ENCODE measurements at regions not wholly inside any gene's neighbourhood (a gene's known extent, or its start where the extent isn't known, plus 50 kb on each side); places are given as distances from the start of the nearest gene placed in this dataset.

DNA sequence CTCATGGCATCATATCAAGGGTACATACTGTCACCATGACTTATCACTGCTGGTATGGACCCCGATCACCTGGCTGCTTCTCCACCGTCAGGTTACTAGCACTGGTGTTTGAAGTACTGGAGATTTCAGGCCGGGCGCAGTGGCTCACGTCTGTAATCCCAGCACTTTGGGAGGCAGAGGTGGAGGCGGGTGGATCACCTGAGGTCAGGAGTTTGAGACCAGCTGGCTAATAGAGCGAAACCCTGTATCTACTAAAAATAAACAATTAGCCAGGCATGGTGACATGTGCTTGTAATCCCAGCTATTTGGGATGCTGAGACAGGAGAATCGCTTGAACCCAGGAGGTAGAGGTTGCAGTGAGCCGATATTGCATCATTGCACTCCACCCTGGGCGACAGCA is 82.4 kb upstream of the ANO1 start:
- no peak overlapping the region for H3K27ac Mint-ChIP-seq (ENCODE audit: unreplicated experiment)
- H3K79me2 ChIP-seq (ENCODE audit: insufficient read depth, low read length) = no peaks in the 10 kb centered on the region
- H3K27ac ChIP-seq (ENCODE audit: low read depth, low read length) = no peak overlapping the region
- TF ChIP-seq EZH2 (IDR thresholded peaks at IDR 0.05; ENCODE audit: insufficient read depth, low read length) (no peak), CTCF (IDR thresholded peaks at IDR 0.05; ENCODE audit: insufficient read depth, low read depth, low read length) (no peak)
- H3K4me3 ChIP-seq (ENCODE audit: insufficient read depth, low read depth, low read length) = no peak overlapping the region
- DNase-seq (ENCODE audit: low read depth) (no peak), FAIRE-seq (no peak)
- H3K4me3 Mint-ChIP-seq (ENCODE audit: unreplicated experiment) = no peak overlapping the region
- no peak overlapping the region for H3K9ac ChIP-seq (ENCODE audit: low read length)
- H3K36me3 ChIP-seq (ENCODE audit: insufficient read depth, low read length) = no peaks in the 10 kb centered on the region
- H2AFZ ChIP-seq (ENCODE audit: low read depth, low read length) = no peak overlapping the region
- H3K4me2 ChIP-seq (ENCODE audit: low read length) = no peak overlapping the region
- H3K4me1 Mint-ChIP-seq (ENCODE audit: low read depth, unreplicated experiment) = no peaks in the 10 kb centered on the region
- H3K9me3 ChIP-seq (ENCODE audit: insufficient read depth, low read depth, low read length) = no peaks in the 10 kb centered on the region
- no peaks in the 10 kb centered on the region for H4K20me1 ChIP-seq (ENCODE audit: insufficient read depth, low read length)
- H3K4me1 ChIP-seq (ENCODE audit: insufficient read depth, low read length) = no peaks in the 10 kb centered on the region
- peaks cover 4% of the 10 kb centered on the region for H3K27me3 ChIP-seq (ENCODE audit: insufficient read depth, low read length)
- peaks cover 52% of the 10 kb centered on the region for H3K27me3 Mint-ChIP-seq (ENCODE audit: low read depth, unreplicated experiment)
- H3K9me3 Mint-ChIP-seq (ENCODE audit: unreplicated experiment) = peaks cover 5% of the 10 kb centered on the region
- no peaks in the 10 kb centered on the region for H3K36me3 Mint-ChIP-seq (ENCODE audit: low read depth, unreplicated experiment)

GRCh38 chr11:69996451-69996850 is 81.7 kb upstream of the ANO1 start:
- H3K79me2 ChIP-seq (ENCODE audit: insufficient read depth, low read length) = no peaks in the 10 kb centered on the region
- Mint-ChIP-seq H3K9me3 (ENCODE audit: unreplicated experiment) (peaks cover 5% of the 10 kb centered on the region), H3K27ac (ENCODE audit: unreplicated experiment) (no peak overlapping the region), H3K27me3 (ENCODE audit: low read depth, unreplicated experiment) (peaks cover 51% of the 10 kb centered on the region), H3K4me3 (ENCODE audit: unreplicated experiment) (no peak overlapping the region), H3K36me3 (ENCODE audit: low read depth, unreplicated experiment) (no peaks in the 10 kb centered on the region), H3K4me1 (ENCODE audit: low read depth, unreplicated experiment) (no peaks in the 10 kb centered on the region)
- no peaks in the 10 kb centered on the region for H3K36me3 ChIP-seq (ENCODE audit: insufficient read depth, low read length)
- no peaks in the 10 kb centered on the region for H3K4me1 ChIP-seq (ENCODE audit: insufficient read depth, low read length)
- H3K4me3 ChIP-seq (ENCODE audit: insufficient read depth, low read depth, low read length) = no peak overlapping the region
- DNase-seq (ENCODE audit: low read depth) (no peak), FAIRE-seq (no peak)
- H3K27me3 ChIP-seq (ENCODE audit: insufficient read depth, low read length) = no peaks in the 10 kb centered on the region
- no peaks in the 10 kb centered on the region for H3K9me3 ChIP-seq (ENCODE audit: insufficient read depth, low read depth, low read length)
- no peak overlapping the region for H3K9ac ChIP-seq (ENCODE audit: low read length)
- no peaks in the 10 kb centered on the region for H4K20me1 ChIP-seq (ENCODE audit: insufficient read depth, low read length)
- no peak overlapping the region for H3K27ac ChIP-seq (ENCODE audit: low read depth, low read length)
- no peak for TF ChIP-seq EZH2 (IDR thresholded peaks at IDR 0.05; ENCODE audit: insufficient read depth, low read length)
- TF ChIP-seq CTCF (IDR thresholded peaks at IDR 0.05; ENCODE audit: insufficient read depth, low read depth, low read length) = no peak
- no peak overlapping the region for H2AFZ ChIP-seq (ENCODE audit: low read depth, low read length)
- no peak overlapping the region for H3K4me2 ChIP-seq (ENCODE audit: low read length)

- no peak overlapping the region for H3K4me3 ChIP-seq (ENCODE audit: insufficient read depth, low read depth, low read length)
- H3K4me2 ChIP-seq (ENCODE audit: low read length) = no peak overlapping the region
- no peak overlapping the region for H3K9ac ChIP-seq (ENCODE audit: low read length)
- no peaks in the 10 kb centered on the region for H3K4me1 ChIP-seq (ENCODE audit: insufficient read depth, low read length)
- H3K27me3 ChIP-seq (ENCODE audit: insufficient read depth, low read length) = no peaks in the 10 kb centered on the region
- Mint-ChIP-seq H3K4me1 (ENCODE audit: low read depth, unreplicated experiment) (no peaks in the 10 kb centered on the region), H3K36me3 (ENCODE audit: low read depth, unreplicated experiment) (no peaks in the 10 kb centered on the region), H3K27ac (ENCODE audit: unreplicated experiment) (no peak overlapping the region), H3K27me3 (ENCODE audit: low read depth, unreplicated experiment) (peaks cover 47% of the 10 kb centered on the region), H3K4me3 (ENCODE audit: unreplicated experiment) (no peak overlapping the region), H3K9me3 (ENCODE audit: unreplicated experiment) (peaks cover 3% of the 10 kb centered on the region)
- H3K79me2 ChIP-seq (ENCODE audit: insufficient read depth, low read length) = no peaks in the 10 kb centered on the region
- FAIRE-seq (no peak), DNase-seq (ENCODE audit: low read depth) (no peak)
- no peaks in the 10 kb centered on the region for H4K20me1 ChIP-seq (ENCODE audit: insufficient read depth, low read length)
- no peaks in the 10 kb centered on the region for H3K36me3 ChIP-seq (ENCODE audit: insufficient read depth, low read length)
- no peaks in the 10 kb centered on the region for H3K9me3 ChIP-seq (ENCODE audit: insufficient read depth, low read depth, low read length)
- H2AFZ ChIP-seq (ENCODE audit: low read depth, low read length) = no peak overlapping the region
- H3K27ac ChIP-seq (ENCODE audit: low read depth, low read length) = no peak overlapping the region
- no peak for TF ChIP-seq CTCF (IDR thresholded peaks at IDR 0.05; ENCODE audit: insufficient read depth, low read depth, low read length)
- no peak for TF ChIP-seq EZH2 (IDR thresholded peaks at IDR 0.05; ENCODE audit: insufficient read depth, low read length)
These were observed 80.8 kb upstream of the ANO1 start for GRCh38 chr11:69997352-69997751.
